ENCODE measurements at regions not wholly inside any gene's neighbourhood (a gene's known extent, or its start where the extent isn't known, plus 50 kb on each side); places are given as distances from the start of the nearest gene placed in this dataset.
A peak's percentile ranks its signal among the peaks of the same experiment; 100 is the strongest.
"Not testable (repeated sequence)": the region's sequence is repeated elsewhere in the genome, so short reads cannot be mapped to it uniquely, and the experiment has no call there.

- no peak overlapping the region for H3K9ac ChIP-seq (ENCODE audit: low read depth, low read length)
- 95% methylated on average over 5 of the region's 5 CpGs for WGBS
- H3K9me3 ChIP-seq (ENCODE audit: insufficient read depth, low read depth, low read length) = no peaks in the 10 kb centered on the region
Measured at GRCh38 chr3:137519602-137520001, 244.5 kb upstream of the SOX14 start.

GRCh38 chr3:137524751-137525150 lies 239.4 kb upstream of the SOX14 start:
- Histone ChIP-seq H3K4me3 (ENCODE audit: low read length) (no peak overlapping the region), H3K9ac (ENCODE audit: low read depth, low read length) (no peak overlapping the region), H3K27me3 (ENCODE audit: insufficient read depth, low read length) (no peaks in the 10 kb centered on the region), H3K9me3 (ENCODE audit: insufficient read depth, low read depth, low read length) (no peaks in the 10 kb centered on the region), H3K27ac (ENCODE audit: low read depth, low read length) (no peak overlapping the region), H3K4me1 (ENCODE audit: insufficient read depth, low read length) (peaks cover 7% of the 10 kb centered on the region), H3K36me3 (ENCODE audit: insufficient read depth, low read length) (no peaks in the 10 kb centered on the region)
- 86% methylated on average over 1 of the region's 1 CpG for WGBS

More at GRCh38 chr3:137519602-137520001, 244.5 kb upstream of the SOX14 start:
- H3K27ac ChIP-seq (ENCODE audit: low read depth, low read length) = no peak overlapping the region
- H3K27me3 ChIP-seq (ENCODE audit: insufficient read depth, low read length) = no peaks in the 10 kb centered on the region
- no peaks in the 10 kb centered on the region for H3K36me3 ChIP-seq (ENCODE audit: insufficient read depth, low read length)
- peaks cover 2% of the 10 kb centered on the region for H3K4me1 ChIP-seq (ENCODE audit: insufficient read depth, low read length)
- no peak overlapping the region for H3K4me3 ChIP-seq (ENCODE audit: low read length)

- no peak overlapping the region for H3K4me3 ChIP-seq (ENCODE audit: low read length)
- H3K9ac ChIP-seq (ENCODE audit: low read depth, low read length) = no peak overlapping the region
- H3K4me1 ChIP-seq (ENCODE audit: insufficient read depth, low read length) = peaks cover 10% of the 10 kb centered on the region
- no peaks in the 10 kb centered on the region for H3K9me3 ChIP-seq (ENCODE audit: insufficient read depth, low read depth, low read length)
- no peaks in the 10 kb centered on the region for H3K36me3 ChIP-seq (ENCODE audit: insufficient read depth, low read length)
- no peak overlapping the region for H3K27ac ChIP-seq (ENCODE audit: low read depth, low read length)
- no peaks in the 10 kb centered on the region for H3K27me3 ChIP-seq (ENCODE audit: insufficient read depth, low read length)
Measured at GRCh38 chr3:137525471-137525870, 238.6 kb upstream of the SOX14 start.

- WGBS = 97% methylated on average over 3 of the region's 3 CpGs
- Histone ChIP-seq H3K4me3 (ENCODE audit: low read length) (no peak overlapping the region), H3K27ac (ENCODE audit: low read depth, low read length) (no peak overlapping the region), H3K36me3 (ENCODE audit: insufficient read depth, low read length) (no peaks in the 10 kb centered on the region), H3K4me1 (ENCODE audit: insufficient read depth, low read length) (no peaks in the 10 kb centered on the region), H3K9ac (ENCODE audit: low read depth, low read length) (no peak overlapping the region), H3K9me3 (ENCODE audit: insufficient read depth, low read depth, low read length) (no peaks in the 10 kb centered on the region), H3K27me3 (ENCODE audit: insufficient read depth, low read length) (peaks cover 26% of the 10 kb centered on the region; the same call in 1 of the 2 replicates)
Measured at GRCh38 chr3:137542049-137542448, 222.1 kb upstream of the SOX14 start.

- Histone ChIP-seq H3K4me1 (ENCODE audit: insufficient read depth, low read length) (no peaks in the 10 kb centered on the region; the same call in 1 of the 2 replicates), H3K9ac (ENCODE audit: low read depth, low read length) (no peak overlapping the region), H3K4me3 (ENCODE audit: low read length) (no peak overlapping the region), H3K27me3 (ENCODE audit: insufficient read depth, low read length) (no peaks in the 10 kb centered on the region), H3K9me3 (ENCODE audit: insufficient read depth, low read depth, low read length) (no peaks in the 10 kb centered on the region), H3K36me3 (ENCODE audit: insufficient read depth, low read length) (no peaks in the 10 kb centered on the region), H3K27ac (ENCODE audit: low read depth, low read length) (no peak overlapping the region)
- 83% methylated on average over 2 of the region's 2 CpGs for WGBS
Measured at GRCh38 chr3:137554242-137554641, 209.9 kb upstream of the SOX14 start.

GRCh38 chr3:137568880-137569279 lies 195.2 kb upstream of the SOX14 start:
- no peak overlapping the region for H3K27ac ChIP-seq (ENCODE audit: low read depth, low read length)
- no peaks in the 10 kb centered on the region for H3K36me3 ChIP-seq (ENCODE audit: insufficient read depth, low read length)
- H3K9ac ChIP-seq (ENCODE audit: low read depth, low read length) = no peak overlapping the region
- H3K9me3 ChIP-seq (ENCODE audit: insufficient read depth, low read depth, low read length) = 0 out of 2 replicates have a peak, but pooled peaks cover 2% of the 10 kb centered on the region
- no peak overlapping the region for H3K4me3 ChIP-seq (ENCODE audit: low read length)
- 0 out of 2 replicates have a peak, but pooled peaks cover 4% of the 10 kb centered on the region for H3K4me1 ChIP-seq (ENCODE audit: insufficient read depth, low read length)
- H3K27me3 ChIP-seq (ENCODE audit: insufficient read depth, low read length) = no peaks in the 10 kb centered on the region

- H3K9ac ChIP-seq (ENCODE audit: low read depth, low read length) = no peak overlapping the region
- H3K4me3 ChIP-seq (ENCODE audit: low read length) = no peak overlapping the region
- WGBS = 84% methylated on average over 3 of the region's 3 CpGs
- no peak overlapping the region for H3K27ac ChIP-seq (ENCODE audit: low read depth, low read length)
- peaks cover 4% of the 10 kb centered on the region; the same call in 1 of the 2 replicates for H3K9me3 ChIP-seq (ENCODE audit: insufficient read depth, low read depth, low read length)
- H3K36me3 ChIP-seq (ENCODE audit: insufficient read depth, low read length) = no peaks in the 10 kb centered on the region
- H3K27me3 ChIP-seq (ENCODE audit: insufficient read depth, low read length) = no peaks in the 10 kb centered on the region
- 0 out of 2 replicates have a peak, but pooled peaks cover 4% of the 10 kb centered on the region for H3K4me1 ChIP-seq (ENCODE audit: insufficient read depth, low read length)
Measured at GRCh38 chr3:137572931-137573330, 191.2 kb upstream of the SOX14 start.

GRCh38 chr3:137582484-137582883 lies 181.6 kb upstream of the SOX14 start:
- 13% methylated on average over 1 of the region's 1 CpG for WGBS
- H3K4me1 ChIP-seq (ENCODE audit: insufficient read depth, low read length) = peaks cover 25% of the 10 kb centered on the region
- peaks cover 21% of the 10 kb centered on the region for H3K9me3 ChIP-seq (ENCODE audit: insufficient read depth, low read depth, low read length)
- no peak overlapping the region for H3K9ac ChIP-seq (ENCODE audit: low read depth, low read length)
- no peak overlapping the region for H3K4me3 ChIP-seq (ENCODE audit: low read length)
- peaks cover 3% of the 10 kb centered on the region; the same call in 1 of the 2 replicates for H3K27me3 ChIP-seq (ENCODE audit: insufficient read depth, low read length)
- no peaks in the 10 kb centered on the region for H3K36me3 ChIP-seq (ENCODE audit: insufficient read depth, low read length)
- peak overlapping the region; percentile 56; the same call in 1 of the 2 replicates for H3K27ac ChIP-seq (ENCODE audit: low read depth, low read length)

GRCh38 chr3:137583256-137583655 lies 180.9 kb upstream of the SOX14 start:
- Histone ChIP-seq H3K9ac (ENCODE audit: low read depth, low read length) (no peak overlapping the region), H3K36me3 (ENCODE audit: insufficient read depth, low read length) (no peaks in the 10 kb centered on the region), H3K27me3 (ENCODE audit: insufficient read depth, low read length) (peaks cover 3% of the 10 kb centered on the region; the same call in 1 of the 2 replicates), H3K9me3 (ENCODE audit: insufficient read depth, low read depth, low read length) (peaks cover 14% of the 10 kb centered on the region), H3K4me1 (ENCODE audit: insufficient read depth, low read length) (peaks cover 25% of the 10 kb centered on the region), H3K4me3 (ENCODE audit: low read length) (no peak overlapping the region), H3K27ac (ENCODE audit: low read depth, low read length) (no peak overlapping the region; the same call in 1 of the 2 replicates)
- 88% methylated on average over 1 of the region's 2 CpGs for WGBS

- Histone ChIP-seq H3K4me3 (ENCODE audit: low read length) (no peak overlapping the region), H3K27me3 (ENCODE audit: insufficient read depth, low read length) (no peaks in the 10 kb centered on the region), H3K9ac (ENCODE audit: low read depth, low read length) (no peak overlapping the region), H3K27ac (ENCODE audit: low read depth, low read length) (no peak overlapping the region), H3K36me3 (ENCODE audit: insufficient read depth, low read length) (no peaks in the 10 kb centered on the region), H3K9me3 (ENCODE audit: insufficient read depth, low read depth, low read length) (peaks cover 10% of the 10 kb centered on the region; the same call in 1 of the 2 replicates), H3K4me1 (ENCODE audit: insufficient read depth, low read length) (no peaks in the 10 kb centered on the region)
- WGBS = 94% methylated on average over 5 of the region's 6 CpGs
Measured at GRCh38 chr3:137588871-137589270, 175.2 kb upstream of the SOX14 start.

- WGBS = 51% methylated on average over 3 of the region's 4 CpGs
- H3K4me3 ChIP-seq (ENCODE audit: low read length); H3K36me3 ChIP-seq (ENCODE audit: insufficient read depth, low read length); H3K4me1 ChIP-seq (ENCODE audit: insufficient read depth, low read length); H3K27me3 ChIP-seq (ENCODE audit: insufficient read depth, low read length); H3K9ac ChIP-seq (ENCODE audit: low read depth, low read length); H3K9me3 ChIP-seq (ENCODE audit: insufficient read depth, low read depth, low read length); H3K27ac ChIP-seq (ENCODE audit: low read depth, low read length): not testable (repeated sequence)
Measured at GRCh38 chr3:137595415-137595814, 168.7 kb upstream of the SOX14 start.

GRCh38 chr3:137610723-137611122 lies 153.4 kb upstream of the SOX14 start:
- Histone ChIP-seq H3K27me3 (ENCODE audit: insufficient read depth, low read length) (no peaks in the 10 kb centered on the region), H3K36me3 (ENCODE audit: insufficient read depth, low read length) (no peaks in the 10 kb centered on the region), H3K4me1 (ENCODE audit: insufficient read depth, low read length) (peaks cover 46% of the 10 kb centered on the region), H3K9ac (ENCODE audit: low read depth, low read length) (no peak overlapping the region), H3K4me3 (ENCODE audit: low read length) (no peak overlapping the region), H3K9me3 (ENCODE audit: insufficient read depth, low read depth, low read length) (no peaks in the 10 kb centered on the region), H3K27ac (ENCODE audit: low read depth, low read length) (no peak overlapping the region)
- no CpG with 5 or more reads among the region's 3 CpGs for whole genome bisulfite sequencing

Data from HUES64 (cell line).